ENCODE measurements at regions not wholly inside any gene's neighbourhood (a gene's known extent, or its start where the extent isn't known, plus 50 kb on each side); places are given as distances from the start of the nearest gene placed in this dataset.

DNA sequence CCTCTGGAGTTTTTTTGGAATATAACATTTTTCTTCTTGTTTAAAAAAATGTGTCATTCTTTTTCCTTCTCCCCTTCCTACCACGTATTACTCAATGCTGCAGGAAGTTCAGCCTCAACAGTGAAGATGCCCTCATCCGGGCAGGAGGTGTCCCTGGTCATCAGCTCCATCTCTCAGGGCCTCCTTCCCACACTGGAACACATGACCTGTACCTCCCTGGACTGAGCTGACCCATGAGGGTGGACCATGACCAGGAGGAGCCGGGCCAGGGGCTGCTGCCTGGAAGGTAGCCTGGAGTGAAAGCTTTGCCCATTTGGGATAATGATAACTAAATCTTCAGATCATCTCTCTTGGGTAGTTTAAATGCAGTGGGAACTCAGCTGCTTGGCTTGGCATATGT lies 316.5 kb upstream of the ZMIZ1 start:
- TF ChIP-seq ZFX (IDR thresholded peaks at IDR 0.05; ENCODE audit: borderline replicate concordance) = no peak
- TF ChIP-seq, protein P1, sequence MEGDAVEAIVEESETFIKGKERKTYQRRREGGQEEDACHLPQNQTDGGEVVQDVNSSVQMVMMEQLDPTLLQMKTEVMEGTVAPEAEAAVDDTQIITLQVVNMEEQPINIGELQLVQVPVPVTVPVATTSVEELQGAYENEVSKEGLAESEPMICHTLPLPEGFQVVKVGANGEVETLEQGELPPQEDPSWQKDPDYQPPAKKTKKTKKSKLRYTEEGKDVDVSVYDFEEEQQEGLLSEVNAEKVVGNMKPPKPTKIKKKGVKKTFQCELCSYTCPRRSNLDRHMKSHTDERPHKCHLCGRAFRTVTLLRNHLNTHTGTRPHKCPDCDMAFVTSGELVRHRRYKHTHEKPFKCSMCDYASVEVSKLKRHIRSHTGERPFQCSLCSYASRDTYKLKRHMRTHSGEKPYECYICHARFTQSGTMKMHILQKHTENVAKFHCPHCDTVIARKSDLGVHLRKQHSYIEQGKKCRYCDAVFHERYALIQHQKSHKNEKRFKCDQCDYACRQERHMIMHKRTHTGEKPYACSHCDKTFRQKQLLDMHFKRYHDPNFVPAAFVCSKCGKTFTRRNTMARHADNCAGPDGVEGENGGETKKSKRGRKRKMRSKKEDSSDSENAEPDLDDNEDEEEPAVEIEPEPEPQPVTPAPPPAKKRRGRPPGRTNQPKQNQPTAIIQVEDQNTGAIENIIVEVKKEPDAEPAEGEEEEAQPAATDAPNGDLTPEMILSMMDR (IDR thresholded peaks at IDR 0.05) = no peak
- H3K27ac ChIP-seq = no peak overlapping the region

DNA sequence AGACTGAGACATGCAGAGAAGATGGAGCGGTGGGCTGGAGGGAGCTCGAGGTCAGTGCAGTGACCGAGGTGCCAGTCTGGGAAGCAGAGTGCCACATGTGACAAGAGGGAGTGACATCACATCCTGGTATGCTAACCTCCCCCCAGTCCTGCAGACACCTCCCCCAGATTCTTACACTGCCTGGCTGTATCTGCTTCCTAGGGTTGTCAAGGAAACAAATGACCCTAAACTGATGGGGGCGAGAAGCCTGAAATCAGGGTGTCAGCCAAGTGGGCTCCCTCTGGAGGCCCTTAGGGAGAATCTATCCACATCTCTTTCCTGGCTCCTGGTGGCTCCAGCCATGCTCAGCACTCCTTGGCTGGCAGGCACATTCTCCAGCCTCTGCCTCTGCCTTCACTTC lies 316.1 kb upstream of the ZMIZ1 start:
- no peak overlapping the region for H3K27ac ChIP-seq
- TF ChIP-seq, protein P1 (IDR thresholded peaks at IDR 0.05) = no peak
- TF ChIP-seq ZFX (IDR thresholded peaks at IDR 0.05; ENCODE audit: borderline replicate concordance) = no peak

DNA sequence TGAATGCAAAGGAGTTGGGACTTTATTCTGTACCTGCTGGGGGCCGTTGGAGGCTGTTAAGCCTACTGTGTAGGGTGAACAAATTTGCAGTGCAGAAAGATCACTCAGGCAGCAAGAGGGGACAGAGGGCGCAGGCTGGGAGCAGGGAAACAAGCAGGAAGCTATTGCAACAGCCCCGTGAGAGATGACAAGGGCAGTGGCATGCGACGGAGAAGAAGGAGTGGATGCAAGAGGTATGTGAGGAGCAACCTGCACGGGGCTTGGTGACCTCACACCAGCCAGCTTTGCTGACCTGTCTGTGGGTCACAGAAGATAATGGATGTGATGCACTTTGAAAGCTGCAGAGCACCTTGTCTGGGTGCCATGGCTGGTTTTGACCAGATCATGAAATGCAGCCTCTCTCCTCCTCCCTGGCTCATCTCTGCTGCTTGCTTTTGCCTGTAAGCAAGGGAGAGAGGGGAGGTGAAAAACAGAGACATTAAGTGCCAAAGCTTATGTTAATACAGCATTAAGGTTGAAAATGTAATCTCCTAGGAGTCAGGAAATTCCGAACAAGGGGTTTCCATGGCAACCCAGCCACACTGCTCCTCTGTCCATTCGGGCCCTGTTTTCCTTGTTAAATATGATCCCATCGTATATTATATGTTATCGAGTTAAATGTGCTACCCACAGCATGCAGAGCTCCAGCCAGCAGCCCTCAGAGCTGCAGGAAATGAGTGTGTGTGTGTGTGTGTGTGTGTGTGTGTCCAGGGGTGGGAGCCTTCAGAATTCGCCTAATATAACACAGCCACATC lies 314.3 kb upstream of the ZMIZ1 start:
- TF ChIP-seq ZFX (IDR thresholded peaks at IDR 0.05; ENCODE audit: borderline replicate concordance) = no peak
- TF ChIP-seq, protein P1 (IDR thresholded peaks at IDR 0.05) = no peak
- no peak overlapping the region for H3K27ac ChIP-seq

DNA sequence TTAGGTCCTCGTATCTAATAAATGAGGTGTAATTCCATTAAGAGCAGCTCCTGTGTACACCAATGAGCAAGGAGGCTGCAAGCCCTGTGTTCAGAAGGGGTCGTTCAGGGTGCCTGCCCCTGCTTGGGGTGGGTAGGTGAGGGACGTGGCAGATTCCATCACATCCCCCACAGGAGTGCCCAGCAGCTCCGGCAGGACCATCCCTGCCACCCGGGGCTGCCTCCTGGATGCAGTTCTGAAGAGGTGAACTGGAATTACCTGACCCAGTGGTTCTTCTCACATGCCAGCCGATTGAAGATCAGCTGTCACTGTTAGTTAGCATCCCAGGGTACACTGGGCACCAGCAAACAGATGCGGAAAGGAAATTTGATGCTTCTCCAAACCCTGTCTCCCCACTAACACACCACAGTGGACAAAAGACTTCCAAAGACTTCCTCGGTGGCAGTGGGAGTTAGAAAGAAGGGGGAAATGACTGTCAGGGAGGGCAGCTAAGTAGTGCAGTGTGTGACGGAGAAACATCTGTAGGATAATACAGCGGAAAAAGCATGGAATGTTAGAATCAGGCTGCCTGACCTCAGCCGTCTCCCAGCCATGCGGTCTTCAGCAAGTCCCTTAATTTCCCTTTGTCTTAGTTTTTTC lies 313.6 kb upstream of the ZMIZ1 start:
- no peak overlapping the region for H3K27ac ChIP-seq
- TF ChIP-seq ZFX (IDR thresholded peaks at IDR 0.05; ENCODE audit: borderline replicate concordance) = no peak
- TF ChIP-seq, protein P1 (IDR thresholded peaks at IDR 0.05) = no peak

DNA sequence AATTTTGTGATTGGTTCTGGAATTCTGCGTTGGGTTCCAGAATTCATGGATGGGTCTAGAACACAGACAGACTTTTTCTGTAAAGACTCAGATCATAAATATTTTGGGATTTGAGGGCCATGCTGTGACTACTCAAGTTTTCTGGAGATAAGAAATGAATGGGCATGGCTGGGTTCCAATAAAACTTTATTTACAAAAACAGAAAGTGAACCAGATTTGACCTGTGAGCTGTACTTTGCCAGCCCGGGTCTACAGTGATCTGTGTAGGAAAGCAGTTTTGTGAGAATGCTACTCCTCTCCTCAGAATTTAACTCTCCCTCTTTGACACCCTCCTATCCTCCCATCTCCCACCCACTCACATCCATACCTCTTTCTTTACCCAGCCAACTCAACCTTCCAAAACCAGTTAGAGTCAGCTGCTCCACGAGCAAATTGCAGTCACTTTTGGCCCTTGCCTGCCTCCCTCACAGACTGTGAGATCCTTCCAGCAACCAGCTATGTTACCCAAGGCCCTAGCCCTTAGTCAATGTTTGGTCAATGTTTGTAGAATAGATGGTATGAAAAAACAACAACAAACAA lies 312.8 kb upstream of the ZMIZ1 start:
- TF ChIP-seq ZFX (IDR thresholded peaks at IDR 0.05; ENCODE audit: borderline replicate concordance) = no peak
- TF ChIP-seq, protein P1 (IDR thresholded peaks at IDR 0.05) = no peak
- no peak overlapping the region for H3K27ac ChIP-seq

DNA sequence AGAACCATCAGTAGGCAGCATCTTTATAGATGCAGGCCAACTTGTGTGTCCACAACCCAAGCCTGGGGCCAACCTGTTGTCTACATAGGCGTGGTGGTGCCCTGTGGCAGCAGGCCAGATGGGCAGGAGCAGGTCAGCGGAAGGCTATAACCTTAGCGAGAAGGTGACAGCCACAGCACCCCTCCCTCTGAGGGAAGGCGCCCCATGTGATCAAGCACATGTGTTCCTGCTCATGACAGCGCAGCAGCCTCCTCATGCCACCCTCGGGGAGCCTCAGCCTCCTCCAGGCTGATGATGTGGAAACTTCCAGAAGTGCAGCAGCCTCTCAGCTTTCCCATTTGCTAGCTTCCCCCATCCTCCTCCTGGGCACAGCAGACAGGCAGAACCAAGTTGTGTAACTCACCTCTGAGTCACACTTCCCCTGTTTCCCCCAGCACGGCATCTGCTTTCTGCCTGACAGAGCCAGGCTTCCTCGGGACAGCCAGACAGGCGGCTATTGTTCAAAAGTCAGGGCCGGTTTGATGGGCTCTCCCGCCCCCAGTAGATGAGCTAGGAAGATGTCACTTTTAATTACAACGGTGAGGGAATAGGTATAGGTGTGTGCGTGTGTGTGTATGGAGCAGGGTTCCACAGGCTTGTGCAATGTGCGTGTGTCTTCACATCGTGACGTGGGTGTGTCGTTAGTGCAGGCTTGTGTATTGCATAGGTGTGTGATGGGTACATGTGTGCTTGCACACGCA lies 312.0 kb upstream of the ZMIZ1 start:
- H3K27ac ChIP-seq = no peak overlapping the region
- TF ChIP-seq ZFX (IDR thresholded peaks at IDR 0.05; ENCODE audit: borderline replicate concordance) = no peak
- TF ChIP-seq, protein P1 (IDR thresholded peaks at IDR 0.05) = no peak

Data from 22Rv1 (cell line).